ENCODE measurements at regions not wholly inside any gene's neighbourhood (a gene's known extent, or its start where the extent isn't known, plus 50 kb on each side); places are given as distances from the start of the nearest gene placed in this dataset.

- DNase-seq: no peak
Observed at GRCh38 chr6:140602431-140603248, 1228.2 kb upstream of the CITED2 start.

DNA sequence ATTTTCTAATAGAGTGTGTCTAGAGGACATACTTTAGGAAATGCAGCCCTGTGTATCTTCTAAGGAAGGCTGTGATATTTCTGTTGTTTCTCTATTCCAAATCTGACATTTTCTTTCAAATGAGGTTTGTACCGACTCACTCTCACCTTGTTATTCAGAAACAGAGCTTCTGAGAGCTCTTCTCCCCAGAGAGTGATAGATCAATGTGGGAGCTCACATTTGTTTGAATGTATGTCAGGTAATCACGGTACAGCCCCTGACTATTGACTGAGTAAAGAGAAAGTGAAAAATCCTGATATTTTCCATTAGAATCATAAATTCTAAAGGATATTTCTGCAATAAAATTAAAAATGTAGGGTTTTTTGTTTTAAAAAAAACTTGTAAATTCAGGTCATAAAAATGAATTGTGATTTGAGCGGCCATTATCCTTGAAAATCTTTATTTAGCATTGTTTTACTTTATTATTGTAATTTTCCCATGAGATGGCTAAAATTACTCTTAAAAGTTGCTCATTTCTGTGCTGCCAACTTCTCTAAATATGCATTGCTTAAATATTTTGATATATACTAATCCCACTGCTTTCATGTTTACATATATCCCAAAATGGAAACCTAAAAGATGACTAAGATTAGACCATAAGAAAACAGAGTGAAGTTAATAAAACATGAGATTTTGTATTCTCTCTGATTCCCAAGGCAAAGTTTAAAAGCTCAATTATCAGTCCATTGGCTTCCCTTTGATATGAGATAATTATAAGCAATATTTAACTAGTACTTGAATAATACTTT is 1226.8 kb upstream of the CITED2 start:
- no peak for DNase-seq

- no peak for DNase-seq
Observed at GRCh38 chr6:140599916-140600315, 1225.5 kb upstream of the CITED2 start.

GRCh38 chr6:140597181-140597580 is 1222.7 kb upstream of the CITED2 start:
- DNase-seq: no peak

DNA sequence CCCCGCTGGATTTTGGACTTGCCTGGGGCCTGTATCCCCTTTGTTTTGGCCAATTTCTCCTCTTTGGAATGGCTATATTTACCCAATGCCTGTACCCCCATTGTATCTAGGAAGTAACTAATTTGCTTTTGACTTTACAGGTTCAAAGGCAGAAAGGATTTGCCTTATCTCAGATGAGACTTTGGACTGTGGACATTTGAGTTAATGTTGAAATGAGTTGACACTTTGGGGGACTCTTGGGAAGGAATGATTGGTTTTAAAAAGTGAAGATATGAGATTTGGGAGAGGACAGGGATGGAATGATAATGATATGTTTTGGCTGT is 1220.3 kb upstream of the CITED2 start:
- DNase-seq: no peak

DNA sequence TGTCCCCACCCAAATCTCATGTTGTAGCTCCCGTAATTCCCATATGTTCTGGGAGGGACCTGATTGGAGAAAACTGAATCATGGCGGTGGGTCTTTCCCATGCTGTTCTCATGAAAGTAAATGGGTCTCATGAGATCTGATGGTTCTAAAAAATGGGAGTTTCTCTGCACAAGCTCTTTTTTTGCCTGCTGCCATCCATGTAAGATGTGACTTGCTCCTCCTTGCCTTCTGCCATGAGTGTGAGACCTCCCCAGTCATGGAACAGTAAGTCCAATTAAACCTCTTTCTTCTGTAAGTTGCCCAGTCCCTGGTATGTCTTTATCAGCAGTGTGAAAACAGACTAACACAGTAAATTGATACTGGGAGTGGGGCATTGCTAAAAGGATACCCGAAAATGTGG is 1218.4 kb upstream of the CITED2 start:
- no peak for DNase-seq

GRCh38 chr6:140590641-140591040 is 1216.2 kb upstream of the CITED2 start:
- DNase-seq: no peak

GRCh38 chr6:140586426-140587061 is 1212.1 kb upstream of the CITED2 start:
- DNase-seq: no peak

GRCh38 chr6:140581601-140582000 is 1207.2 kb upstream of the CITED2 start:
- DNase-seq: no peak

DNA sequence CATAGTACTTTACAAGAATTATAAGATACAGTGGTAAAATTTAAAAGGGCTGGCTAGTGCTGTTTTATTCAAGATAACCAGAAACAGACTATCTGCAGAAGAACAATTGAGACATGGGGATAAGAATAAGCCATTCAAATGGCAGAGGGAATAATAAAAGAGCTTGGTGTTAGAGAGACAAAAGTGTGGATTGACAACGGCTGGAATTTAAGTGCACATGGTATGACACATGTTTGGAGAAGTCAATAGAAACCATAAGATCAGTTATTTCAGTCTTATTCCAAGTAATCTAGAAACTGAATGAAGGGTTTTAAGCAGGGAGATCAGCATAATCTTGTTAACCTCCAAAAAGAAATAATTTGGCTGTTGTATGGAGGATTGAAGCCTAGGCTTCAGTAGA is 1205.5 kb upstream of the CITED2 start:
- no peak for DNase-seq

- no peak for DNase-seq
Observed at GRCh38 chr6:140576004-140576555, 1201.6 kb upstream of the CITED2 start.

DNA sequence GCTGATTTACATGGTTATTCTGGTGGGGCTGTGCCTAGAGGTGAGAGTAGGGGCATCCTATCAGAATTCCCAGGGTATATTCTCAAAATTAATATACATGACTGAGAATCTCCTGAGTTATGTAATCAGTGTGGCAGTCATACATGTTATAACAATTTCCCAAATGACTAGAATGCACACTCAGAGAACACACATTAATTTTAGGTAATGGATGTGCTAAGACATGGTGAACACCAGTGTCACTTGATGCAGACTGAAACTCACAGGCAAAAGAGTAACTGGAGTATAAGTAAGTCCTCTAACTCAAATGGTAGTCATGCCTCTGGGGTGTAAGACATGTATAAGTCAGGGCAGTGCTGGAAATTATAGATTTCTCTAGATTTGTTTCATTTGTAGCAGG is 1198.4 kb upstream of the CITED2 start:
- DNase-seq: no peak

GRCh38 chr6:140572129-140572528 is 1197.7 kb upstream of the CITED2 start:
- DNase-seq: no peak

DNA sequence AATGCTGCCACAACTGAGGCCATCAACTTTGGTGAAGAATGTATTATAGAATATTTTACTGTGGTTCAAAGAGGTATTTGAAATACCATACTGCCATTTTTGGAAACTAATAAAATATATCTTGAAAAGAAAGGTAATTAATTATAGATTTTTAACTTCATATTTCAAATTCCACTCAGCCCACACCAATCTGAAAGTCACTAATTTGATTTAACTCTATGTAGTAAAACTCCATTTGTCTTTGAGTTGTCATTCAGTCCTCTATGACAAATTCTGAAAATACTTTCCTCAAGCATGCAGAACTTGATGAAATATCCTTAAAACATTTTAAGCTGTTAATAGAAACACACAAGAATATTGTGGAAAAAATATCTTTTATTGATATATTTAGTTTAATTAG is 1196.7 kb upstream of the CITED2 start:
- no peak for DNase-seq

- DNase-seq: no peak
Observed at GRCh38 chr6:140567466-140567865, 1193.0 kb upstream of the CITED2 start.

GRCh38 chr6:140566781-140567277 is 1192.4 kb upstream of the CITED2 start:
- DNase-seq: no peak

GRCh38 chr6:140563728-140564127 is 1189.3 kb upstream of the CITED2 start:
- DNase-seq: no peak

- DNase-seq: no peak
Observed at GRCh38 chr6:140561701-140562100, 1187.3 kb upstream of the CITED2 start.

DNA sequence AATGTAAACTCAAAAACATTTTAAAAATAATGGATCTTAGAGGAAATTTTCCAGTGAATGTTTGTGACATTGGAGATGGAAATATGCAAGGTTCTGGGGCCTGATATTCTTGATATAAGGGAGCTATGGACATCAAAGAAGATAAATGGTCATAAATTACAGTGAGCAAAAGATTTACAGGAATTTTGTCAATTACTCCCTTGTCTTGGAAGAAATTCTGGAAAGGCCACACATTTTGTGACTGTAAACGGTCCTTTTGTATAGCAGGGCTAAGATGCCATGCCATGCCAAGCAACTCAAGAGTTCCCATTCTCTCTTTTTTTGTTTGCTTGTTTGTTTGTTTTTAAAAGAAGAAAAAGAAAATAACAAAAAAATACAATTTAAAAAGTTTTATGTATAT is 1186.2 kb upstream of the CITED2 start:
- no peak for DNase-seq

DNA sequence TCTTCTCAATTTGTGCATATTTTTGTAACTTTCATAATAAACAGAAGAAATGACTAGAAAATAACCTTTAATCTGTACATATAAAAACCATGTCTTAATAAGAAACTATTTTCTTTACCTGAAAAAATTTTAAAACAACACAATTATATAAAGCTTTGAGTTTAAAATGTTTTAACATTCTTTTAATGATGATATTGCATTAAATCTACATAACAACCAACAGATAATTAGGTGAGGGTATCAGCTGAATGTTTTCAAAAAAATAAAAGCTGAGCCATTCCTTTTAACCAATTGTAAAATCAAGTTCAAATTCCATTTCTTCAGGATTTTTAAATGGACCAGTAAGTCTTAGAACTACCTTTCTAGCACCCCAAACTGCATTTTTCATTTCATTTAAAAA is 1185.0 kb upstream of the CITED2 start:
- DNase-seq: no peak

- no peak for DNase-seq
Observed at GRCh38 chr6:140554421-140554820, 1180.0 kb upstream of the CITED2 start.

- DNase-seq: no peak
Observed at GRCh38 chr6:140548366-140548765, 1173.9 kb upstream of the CITED2 start.

GRCh38 chr6:140546640-140547039 is 1172.2 kb upstream of the CITED2 start:
- DNase-seq: no peak

DNA sequence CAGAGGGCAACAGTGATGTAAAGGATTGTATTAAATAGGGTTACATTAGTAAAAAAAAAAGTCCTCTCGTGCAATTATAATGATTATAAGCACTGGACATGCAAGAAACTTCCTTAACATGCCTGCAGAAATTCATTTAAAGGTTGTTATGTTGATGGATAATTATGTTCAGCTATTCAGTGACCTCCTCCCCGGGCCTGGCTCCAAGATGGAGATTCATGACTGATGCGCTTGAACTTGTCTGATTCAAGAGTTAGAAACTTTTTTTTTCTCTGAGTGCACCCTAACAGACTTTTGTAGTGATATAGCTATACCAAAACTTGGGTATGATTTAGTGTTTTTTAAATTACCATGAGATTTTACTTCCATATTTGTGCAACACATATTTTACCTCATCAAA is 1170.0 kb upstream of the CITED2 start:
- no peak for DNase-seq

Data from SIG-M5 (cell line).